ENCODE measurements at regions not wholly inside any gene's neighbourhood (a gene's known extent, or its start where the extent isn't known, plus 50 kb on each side); places are given as distances from the start of the nearest gene placed in this dataset.

- no peak for TF ChIP-seq CTCF (IDR thresholded peaks at IDR 0.05 in 8 of 11, conservative IDR thresholded peaks at IDR 0.05 in 3 of 11)
- TF ChIP-seq POLR2A (IDR thresholded peaks at IDR 0.05) = no peak
- TF ChIP-seq POLR2AphosphoS5 (IDR thresholded peaks at IDR 0.05) = no peak
Observed at GRCh38 chr22:48018346-48018745, 1255.9 kb downstream of the TBC1D22A start.

Measured in spleen (tissue), 7 donors.